ENCODE measurements at regions not wholly inside any gene's neighbourhood (a gene's known extent, or its start where the extent isn't known, plus 50 kb on each side); places are given as distances from the start of the nearest gene placed in this dataset. TPM values are rescaled to one million over a fixed set of nuclear protein-coding genes. Genes with fewer than 3 reads are reported as not detected.

GRCh38 chr6:80402266-80402665, 295.8 kb downstream of the BCKDHB start:
- Histone ChIP-seq H3K9me3 (ENCODE audit: low read depth) (peaks cover 5% of the 10 kb centered on the region), H4K20me1 (ENCODE audit: insufficient read depth, poor library complexity, severe bottlenecking) (no peaks in the 10 kb centered on the region), H3K4me2 (no peak overlapping the region), H3K27me3 (no peaks in the 10 kb centered on the region), H3K79me2 (no peaks in the 10 kb centered on the region), H2AFZ (no peak overlapping the region), H3K27ac (no peak overlapping the region), H3K36me3 (replicated peaks; ENCODE audit: insufficient read depth, low read depth) (no peaks in the 10 kb centered on the region), H3K9me2 (replicated peaks; ENCODE audit: insufficient read depth) (no peaks in the 10 kb centered on the region), H3K4me1 (ENCODE audit: insufficient read depth) (no peaks in the 10 kb centered on the region), H3K4me3 (no peak overlapping the region)
- 89% methylated on average over 2 of the region's 2 CpGs for WGBS (ENCODE audit: low lambda C conversion rate, missing lambda C conversion rate)
- no peak for TF ChIP-seq CTCF (IDR thresholded peaks at IDR 0.05; ENCODE audit: poor library complexity)
- TF ChIP-seq EZH2 (IDR thresholded peaks at IDR 0.05; ENCODE audit: borderline replicate concordance): no peak
- no peak for TF ChIP-seq EZH2phosphoT487 (IDR thresholded peaks at IDR 0.05; ENCODE audit: low read depth, severe bottlenecking, unreplicated experiment)
- DNase-seq (ENCODE audit: low spot score): no peak

Small RNA genes in the stretch of these regions (small RNA-seq; reads per million reads assigned to genes)
- gene AL596028.1: not detected
- not detected for gene RNA5SP210

Data from hepatocyte (in vitro differentiated cells).